ENCODE measurements at regions not wholly inside any gene's neighbourhood (a gene's known extent, or its start where the extent isn't known, plus 50 kb on each side); places are given as distances from the start of the nearest gene placed in this dataset.

DNA sequence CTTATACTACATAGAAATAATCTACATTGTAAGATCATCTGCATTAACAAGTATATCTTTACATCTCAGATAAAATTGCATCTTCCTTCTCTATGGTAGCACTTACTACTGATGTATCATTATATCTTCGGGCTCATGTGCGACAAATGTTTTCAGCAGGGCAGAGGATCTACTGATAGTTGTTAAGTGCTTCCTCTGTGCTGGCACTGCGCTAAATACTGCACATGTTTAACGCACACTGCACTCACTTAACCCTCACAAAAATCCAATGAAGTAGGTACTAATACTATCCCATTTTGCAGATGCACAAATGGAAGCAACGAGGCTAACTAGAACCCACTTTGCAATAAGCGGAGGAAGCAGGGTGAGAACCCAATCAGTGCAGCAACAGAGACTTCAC is 75.6 kb upstream of the USP25 start:
- H3K9me3 ChIP-seq: no peaks in the 10 kb centered on the region
- ATAC-seq: no peak
- no peaks in the 10 kb centered on the region for H3K36me3 ChIP-seq
- TF ChIP-seq POLR2A (IDR thresholded peaks at IDR 0.05): no peak
- TF ChIP-seq POLR2AphosphoS5 (IDR thresholded peaks at IDR 0.05): no peak
- TF ChIP-seq, protein P1, sequence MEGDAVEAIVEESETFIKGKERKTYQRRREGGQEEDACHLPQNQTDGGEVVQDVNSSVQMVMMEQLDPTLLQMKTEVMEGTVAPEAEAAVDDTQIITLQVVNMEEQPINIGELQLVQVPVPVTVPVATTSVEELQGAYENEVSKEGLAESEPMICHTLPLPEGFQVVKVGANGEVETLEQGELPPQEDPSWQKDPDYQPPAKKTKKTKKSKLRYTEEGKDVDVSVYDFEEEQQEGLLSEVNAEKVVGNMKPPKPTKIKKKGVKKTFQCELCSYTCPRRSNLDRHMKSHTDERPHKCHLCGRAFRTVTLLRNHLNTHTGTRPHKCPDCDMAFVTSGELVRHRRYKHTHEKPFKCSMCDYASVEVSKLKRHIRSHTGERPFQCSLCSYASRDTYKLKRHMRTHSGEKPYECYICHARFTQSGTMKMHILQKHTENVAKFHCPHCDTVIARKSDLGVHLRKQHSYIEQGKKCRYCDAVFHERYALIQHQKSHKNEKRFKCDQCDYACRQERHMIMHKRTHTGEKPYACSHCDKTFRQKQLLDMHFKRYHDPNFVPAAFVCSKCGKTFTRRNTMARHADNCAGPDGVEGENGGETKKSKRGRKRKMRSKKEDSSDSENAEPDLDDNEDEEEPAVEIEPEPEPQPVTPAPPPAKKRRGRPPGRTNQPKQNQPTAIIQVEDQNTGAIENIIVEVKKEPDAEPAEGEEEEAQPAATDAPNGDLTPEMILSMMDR (IDR thresholded peaks at IDR 0.05): no peak
- no peak for TF ChIP-seq EP300 (IDR thresholded peaks at IDR 0.05)
- H3K4me3 ChIP-seq: no peak overlapping the region
- H3K4me1 ChIP-seq: no peaks in the 10 kb centered on the region
- no peak overlapping the region for H3K27ac ChIP-seq
- H3K27me3 ChIP-seq: no peaks in the 10 kb centered on the region
- WGBS, 2 donors (ENCODE audit: low coverage in 1 of 2): 88 to 96% methylated on average over 5 to 6 of the region's 6 CpGs

DNA sequence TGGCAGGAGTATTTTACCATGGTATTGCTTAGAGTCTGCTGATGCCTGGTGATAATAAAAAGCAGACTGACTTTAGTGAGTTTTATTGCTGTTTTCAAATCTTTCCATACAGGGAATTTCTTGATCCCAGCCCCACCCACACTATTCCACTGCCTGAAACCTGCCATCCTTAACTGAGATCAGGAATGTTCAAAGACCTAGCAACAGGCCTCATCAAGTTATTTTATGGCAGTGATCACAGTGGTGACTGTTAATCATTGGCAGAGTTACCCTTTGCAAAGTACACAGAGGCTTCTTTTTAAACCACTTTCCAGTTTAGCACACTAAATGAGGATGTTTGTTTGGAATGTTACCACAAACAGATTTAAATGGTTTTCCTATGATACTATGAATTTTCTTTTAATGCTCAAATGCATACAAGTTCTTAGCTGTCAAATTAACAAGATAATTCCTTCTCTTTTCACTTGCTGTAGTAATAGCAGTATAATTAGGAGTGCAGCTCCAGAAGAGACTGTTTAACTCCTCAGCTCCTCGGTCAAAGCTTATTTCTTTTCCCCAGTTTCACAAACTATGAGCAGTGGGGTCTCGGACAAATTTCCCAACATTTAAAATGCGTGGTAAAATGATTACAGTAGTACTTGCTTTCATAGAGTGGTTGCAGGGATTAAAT is 69.9 kb upstream of the USP25 start:
- no peaks in the 10 kb centered on the region for H3K9me3 ChIP-seq
- H3K4me1 ChIP-seq: peaks cover 0 to 3% (median 0%) of the 10 kb centered on the region in 3 donors
- H3K36me3 ChIP-seq: no peaks in the 10 kb centered on the region
- no peak for TF ChIP-seq POLR2AphosphoS5 (IDR thresholded peaks at IDR 0.05)
- TF ChIP-seq EP300 (IDR thresholded peaks at IDR 0.05): no peak
- TF ChIP-seq, protein P1 (IDR thresholded peaks at IDR 0.05): no peak
- TF ChIP-seq POLR2A (IDR thresholded peaks at IDR 0.05): no peak
- H3K27ac ChIP-seq: no peak overlapping the region
- no peak overlapping the region for H3K4me3 ChIP-seq
- no peak for ATAC-seq
- 58 to 81% methylated on average over 3 of the region's 3 CpGs for WGBS, 2 donors (ENCODE audit: low coverage in 1 of 2)
- H3K27me3 ChIP-seq: no peaks in the 10 kb centered on the region

DNA sequence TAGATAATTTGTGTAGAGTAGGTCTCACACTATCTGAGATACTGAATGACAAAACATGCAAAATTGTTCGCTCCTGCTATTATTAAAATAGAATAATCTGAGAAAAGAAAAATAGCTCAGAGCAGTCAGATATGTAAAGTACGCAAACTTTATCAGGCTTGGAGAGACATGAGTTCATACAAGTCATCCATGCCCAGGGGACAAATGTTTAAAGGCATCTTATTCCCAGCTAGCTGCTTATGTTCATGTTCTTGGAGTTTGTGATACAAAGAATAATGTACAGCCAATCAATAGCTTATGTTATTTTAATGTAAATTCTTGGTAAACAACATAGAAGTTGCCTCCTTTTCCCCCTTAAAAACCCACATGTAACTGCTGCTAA is 69.4 kb upstream of the USP25 start:
- 59 to 83% methylated on average over 2 of the region's 2 CpGs for WGBS, 2 donors (ENCODE audit: low coverage in 1 of 2)

DNA sequence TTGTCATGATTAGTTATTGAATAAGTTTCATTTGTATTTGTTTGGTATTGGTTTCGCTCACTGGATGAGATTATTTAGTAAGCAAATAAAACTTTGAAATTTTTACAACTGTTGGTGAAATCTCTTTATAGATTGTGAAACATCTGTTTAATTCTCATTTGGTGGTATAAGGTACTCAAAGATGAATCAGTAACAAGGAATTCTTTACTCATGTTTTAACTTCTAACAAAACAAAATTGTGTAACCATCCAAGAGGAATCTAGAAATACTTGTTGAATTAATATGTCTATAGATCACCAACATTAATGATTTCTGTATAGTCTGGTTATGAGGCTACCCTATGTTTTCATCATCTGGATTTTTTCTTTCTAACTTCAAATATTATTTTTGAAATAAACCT is 62.8 kb upstream of the USP25 start:
- no peak for ATAC-seq

More for the DNA sequence above, 69.4 kb upstream of the USP25 start:
- TF ChIP-seq, protein P1 (IDR thresholded peaks at IDR 0.05): no peak
- TF ChIP-seq POLR2AphosphoS5 (IDR thresholded peaks at IDR 0.05): no peak
- no peak for TF ChIP-seq EP300 (IDR thresholded peaks at IDR 0.05)
- no peak for TF ChIP-seq POLR2A (IDR thresholded peaks at IDR 0.05)
- no peaks in the 10 kb centered on the region for H3K9me3 ChIP-seq
- no peaks in the 10 kb centered on the region for H3K27me3 ChIP-seq
- no peak overlapping the region for H3K4me3 ChIP-seq
- no peak for ATAC-seq
- peaks cover 0 to 3% (median 0%) of the 10 kb centered on the region in 3 donors for H3K4me1 ChIP-seq
- no peaks in the 10 kb centered on the region for H3K36me3 ChIP-seq
- H3K27ac ChIP-seq: no peak overlapping the region

DNA sequence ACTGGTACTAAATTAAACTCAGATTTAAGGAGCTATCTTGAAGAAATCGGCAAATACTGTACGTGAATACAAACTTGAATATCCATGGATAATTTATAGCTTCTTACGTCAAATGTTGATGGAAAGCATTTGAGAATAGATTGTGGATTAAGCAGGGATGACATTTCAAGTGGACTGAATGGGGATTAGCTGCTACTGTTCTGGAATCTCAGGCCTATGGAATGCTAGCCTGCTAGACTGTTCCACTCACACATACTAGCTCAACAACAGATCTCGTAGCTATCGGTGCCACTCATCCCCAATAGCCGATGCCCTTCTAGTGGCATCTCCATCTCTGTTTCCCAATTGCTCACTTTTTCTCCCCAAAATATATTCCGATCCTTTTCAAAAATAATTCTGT is 62.0 kb upstream of the USP25 start:
- TF ChIP-seq POLR2AphosphoS5 (IDR thresholded peaks at IDR 0.05): no peak
- TF ChIP-seq EP300 (IDR thresholded peaks at IDR 0.05): no peak
- no peak for TF ChIP-seq POLR2A (IDR thresholded peaks at IDR 0.05)
- TF ChIP-seq, protein P1 (IDR thresholded peaks at IDR 0.05): no peak
- Histone ChIP-seq H3K36me3 (no peaks in the 10 kb centered on the region), H3K4me3 (no peak overlapping the region), H3K9me3 (no peaks in the 10 kb centered on the region), H3K4me1 (no peaks in the 10 kb centered on the region), H3K27ac (no peak overlapping the region), H3K27me3 (no peaks in the 10 kb centered on the region)
- ATAC-seq: no peak
- WGBS, 2 donors (ENCODE audit: low coverage in 1 of 2): 71 to 82% methylated on average over 6 to 7 of the region's 7 CpGs

More for the DNA sequence above, 62.8 kb upstream of the USP25 start:
- Histone ChIP-seq H3K9me3 (no peaks in the 10 kb centered on the region), H3K4me1 (no peaks in the 10 kb centered on the region), H3K27ac (no peak overlapping the region), H3K36me3 (no peaks in the 10 kb centered on the region), H3K4me3 (no peak overlapping the region), H3K27me3 (no peaks in the 10 kb centered on the region)
- 83 to 100% methylated on average over 1 of the region's 1 CpG for WGBS, 2 donors (ENCODE audit: low coverage in 1 of 2)
- TF ChIP-seq POLR2A (IDR thresholded peaks at IDR 0.05): no peak
- TF ChIP-seq, protein P1 (IDR thresholded peaks at IDR 0.05): no peak
- no peak for TF ChIP-seq POLR2AphosphoS5 (IDR thresholded peaks at IDR 0.05)
- TF ChIP-seq EP300 (IDR thresholded peaks at IDR 0.05): no peak
